A172 (cell line): ENCODE measurements at regions not wholly inside any gene's neighbourhood (a gene's known extent, or its start where the extent isn't known, plus 50 kb on each side); places are given as distances from the start of the nearest gene placed in this dataset.
"Not testable (repeated sequence)": the region's sequence is repeated elsewhere in the genome, so short reads cannot be mapped to it uniquely, and the experiment has no call there.

Source experiments
- DNase-seq: peaks from one replicate; pipeline ENCODE4 v3.0.0-alpha.2; 2015; ENCODE audit warnings: low spot score

DNA sequence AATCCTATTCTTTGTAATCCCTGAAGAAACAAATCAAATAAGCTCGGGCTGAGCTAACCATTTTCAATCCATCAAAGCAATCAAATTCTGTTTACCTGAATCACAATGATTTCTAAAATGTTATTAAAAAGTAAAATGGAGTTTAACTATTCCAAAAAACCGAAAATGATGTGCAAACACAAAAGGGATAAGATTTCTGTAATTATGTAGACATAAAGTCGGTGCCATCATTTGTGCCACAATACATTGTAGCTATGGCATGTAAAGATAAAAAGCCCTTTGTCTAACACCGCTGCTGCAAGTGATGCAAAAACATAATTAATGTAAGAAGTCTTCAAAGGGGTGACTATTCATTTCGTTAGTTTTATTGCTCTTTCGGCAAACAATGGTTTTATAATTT, 125.1 kb upstream of the FAM204A start:
- DNase-seq = no peak

DNA sequence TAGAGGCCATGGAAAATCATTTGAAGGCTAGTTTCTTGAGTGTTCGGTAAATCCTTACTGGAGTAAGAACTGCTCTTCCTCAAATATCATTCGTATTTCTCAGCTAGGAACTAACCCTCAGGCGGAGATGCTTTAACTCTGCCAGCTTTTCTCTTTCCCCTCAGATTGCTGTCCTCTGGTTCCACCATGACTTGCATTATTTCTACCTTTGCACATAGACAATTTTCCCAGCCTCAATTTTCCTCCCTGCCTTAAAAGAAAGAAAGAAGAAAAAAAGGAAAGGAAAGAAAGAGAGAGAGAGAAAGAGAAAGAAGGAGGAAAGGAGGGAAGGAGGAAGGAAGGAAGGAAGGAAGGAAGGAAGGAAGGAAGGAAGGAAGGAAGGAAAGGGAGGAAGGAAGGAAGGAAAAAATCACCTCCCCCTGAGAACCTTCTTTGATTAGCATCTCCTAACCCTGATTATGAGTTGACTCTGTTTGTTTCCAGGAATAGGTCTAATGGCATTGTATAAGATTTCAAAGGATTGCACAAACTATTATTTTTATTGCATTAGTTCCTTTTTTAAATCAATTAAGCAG, 123.3 kb upstream of the FAM204A start:
- no peak for DNase-seq

DNA sequence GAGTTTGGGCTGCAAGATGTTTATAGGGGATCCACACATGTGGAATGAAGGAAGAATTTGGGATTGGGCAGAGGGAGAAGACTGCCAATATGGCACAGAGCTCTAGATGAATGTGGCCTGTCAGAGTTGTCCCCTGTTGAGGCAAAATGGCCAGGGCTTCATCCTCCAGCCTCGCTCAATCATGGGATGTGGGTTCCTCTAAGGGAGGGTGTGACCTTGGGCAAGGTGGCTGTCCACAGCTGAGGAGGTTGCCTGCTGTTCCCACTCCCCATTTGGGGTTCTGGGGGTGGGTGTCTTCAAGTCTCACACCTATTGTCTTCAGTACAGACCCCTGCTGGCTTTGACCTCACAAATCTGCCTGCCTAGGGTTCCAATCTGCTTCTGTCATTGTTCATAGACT, 121.6 kb upstream of the FAM204A start:
- no peak for DNase-seq

DNA sequence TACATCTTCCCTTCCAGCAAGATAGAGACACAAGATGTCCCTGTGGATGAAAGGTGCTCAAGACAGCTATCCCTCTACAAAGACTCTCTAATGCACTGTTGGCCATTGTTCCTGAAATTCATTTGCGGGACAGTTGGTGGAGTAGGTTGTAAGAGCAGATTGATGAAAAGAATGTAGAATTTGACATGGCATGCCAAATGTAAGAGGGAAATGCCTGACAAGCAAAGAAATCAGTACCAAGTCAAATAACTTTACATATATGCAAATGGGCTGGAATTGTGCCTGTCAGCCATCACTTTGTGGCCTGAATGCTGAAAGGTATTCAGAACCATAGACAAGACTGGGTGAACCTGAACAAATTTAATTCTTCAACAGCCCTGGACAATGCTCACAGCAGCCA, 120.3 kb upstream of the FAM204A start:
- no peak for DNase-seq

DNA sequence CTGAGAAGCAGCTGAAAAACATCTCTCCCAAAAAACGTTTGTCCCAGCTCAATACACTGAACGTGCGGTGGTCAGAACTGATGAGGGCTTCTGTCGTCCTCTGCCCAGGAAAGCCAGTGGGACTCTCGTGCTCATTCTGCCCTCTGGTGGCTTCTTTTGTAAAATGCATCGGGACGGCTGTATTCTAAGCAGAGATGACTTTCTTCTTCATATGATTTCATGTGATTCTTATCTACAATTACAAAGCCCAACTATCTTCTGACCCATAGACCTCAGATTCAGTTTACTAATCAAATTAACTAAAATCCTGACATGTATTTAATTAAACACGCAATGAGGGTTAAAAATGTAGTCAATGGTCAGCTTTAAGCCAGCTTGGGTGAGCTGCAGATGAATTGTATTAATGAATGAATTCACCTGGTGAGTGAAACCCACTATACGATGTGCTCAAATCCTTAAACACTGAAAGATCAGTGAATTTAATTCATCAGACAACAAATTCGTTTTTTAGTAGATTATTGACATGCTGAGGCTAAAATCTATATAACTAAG, 117.6 kb upstream of the FAM204A start:
- peak; percentile 76 for DNase-seq

DNA sequence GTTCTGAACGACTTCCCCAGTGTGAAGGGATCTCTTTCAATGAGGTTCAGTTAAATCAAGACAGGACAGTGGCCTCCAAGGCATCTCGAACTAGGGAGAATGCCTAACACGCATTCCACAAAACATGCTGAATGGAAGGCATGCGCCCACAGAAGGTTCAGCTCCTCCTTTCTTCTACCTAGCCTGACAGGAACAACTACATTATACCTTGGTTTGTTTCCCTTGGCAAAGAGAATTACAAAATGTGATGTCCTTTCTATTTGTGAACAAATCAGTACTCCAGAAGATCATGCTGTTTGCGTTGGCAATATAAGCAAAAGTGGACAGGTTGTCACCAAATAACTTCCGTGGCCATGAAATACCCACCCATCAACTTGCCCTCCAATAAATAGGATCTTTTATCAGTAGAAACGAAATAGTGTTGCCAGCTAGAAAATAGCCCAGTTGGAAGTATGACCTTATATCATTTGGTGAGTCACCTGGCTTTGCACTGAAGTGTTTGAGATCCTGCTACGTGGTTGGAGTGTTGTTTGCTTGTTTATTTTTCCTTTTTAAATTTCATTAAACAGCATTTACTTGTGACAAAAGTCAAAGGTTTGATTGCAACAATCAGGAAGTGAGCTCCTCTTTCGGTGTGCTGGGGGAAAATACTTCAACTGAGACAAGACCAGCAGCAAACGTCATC, 117.0 kb upstream of the FAM204A start:
- no peak for DNase-seq

DNA sequence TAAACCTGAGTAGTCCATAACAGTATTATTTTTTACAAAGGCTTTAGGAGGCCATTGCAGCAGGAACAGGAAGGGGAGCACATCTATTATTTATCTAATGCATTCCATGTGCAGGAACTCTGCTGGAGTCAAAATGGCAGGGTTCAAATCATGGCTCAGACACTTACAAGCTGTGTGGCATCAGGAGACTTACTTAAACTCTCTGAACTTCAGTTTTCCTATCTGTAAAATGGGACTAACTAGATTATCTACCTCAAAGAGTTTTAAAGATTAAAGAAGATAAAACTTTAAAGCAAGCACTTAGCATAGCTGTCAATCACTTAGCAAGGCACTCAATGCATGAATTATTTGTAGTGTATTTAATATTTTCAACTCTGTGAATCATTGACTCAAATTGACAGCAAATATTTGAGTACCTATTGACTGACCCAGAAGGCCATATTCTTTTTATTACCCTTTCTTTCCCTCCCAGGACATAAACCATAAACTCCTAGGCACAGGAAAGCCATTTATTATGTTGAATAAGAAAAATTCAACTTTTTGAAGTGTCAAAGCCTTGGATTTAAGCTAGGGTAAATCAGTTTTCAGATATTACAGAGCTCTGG, 115.8 kb upstream of the FAM204A start:
- no peak for DNase-seq

DNA sequence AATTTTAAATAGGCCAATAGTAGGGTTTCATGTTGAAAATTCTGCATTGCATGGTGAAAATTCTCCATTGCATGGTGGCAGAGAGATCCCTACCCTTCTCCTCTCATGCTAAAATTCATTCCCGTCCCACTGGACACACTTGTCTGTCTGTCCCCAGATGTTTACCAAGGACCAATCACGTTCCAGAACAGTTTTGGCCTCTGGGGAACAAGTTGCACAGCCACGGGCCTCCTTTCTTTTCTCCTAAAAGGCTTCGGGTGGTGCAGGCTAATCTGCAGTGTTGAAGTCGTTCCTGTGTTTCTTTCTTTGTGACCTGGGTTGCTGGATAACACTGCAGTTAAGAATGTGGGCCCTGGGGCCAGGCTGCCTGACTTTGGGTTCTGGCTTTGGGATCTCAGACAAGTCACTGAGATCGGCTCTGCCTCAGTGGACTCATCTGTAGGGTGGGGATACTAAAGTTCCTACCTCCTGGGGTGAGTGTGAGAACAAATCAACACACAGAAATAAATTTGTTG, 113.1 kb upstream of the FAM204A start:
- no peak for DNase-seq

DNA sequence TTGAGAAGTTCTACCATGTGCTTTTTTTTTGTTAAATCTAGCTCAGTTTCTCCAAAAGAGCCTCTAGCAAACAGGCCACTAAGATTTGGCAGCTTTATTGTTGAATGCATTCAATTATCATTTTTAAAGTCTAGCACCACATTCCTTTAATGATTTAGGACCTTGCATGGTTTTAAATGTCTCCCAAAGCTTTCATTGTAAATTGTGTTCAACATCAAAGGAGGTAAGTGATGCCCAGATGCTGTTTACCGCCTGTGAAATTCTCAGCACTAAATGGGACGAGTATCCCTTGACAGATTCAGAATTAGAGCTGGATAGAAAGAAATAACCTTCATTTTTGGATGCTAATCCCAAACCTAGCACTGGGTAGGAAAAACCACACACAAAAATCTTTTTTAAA, 112.1 kb upstream of the FAM204A start:
- no peak for DNase-seq

DNA sequence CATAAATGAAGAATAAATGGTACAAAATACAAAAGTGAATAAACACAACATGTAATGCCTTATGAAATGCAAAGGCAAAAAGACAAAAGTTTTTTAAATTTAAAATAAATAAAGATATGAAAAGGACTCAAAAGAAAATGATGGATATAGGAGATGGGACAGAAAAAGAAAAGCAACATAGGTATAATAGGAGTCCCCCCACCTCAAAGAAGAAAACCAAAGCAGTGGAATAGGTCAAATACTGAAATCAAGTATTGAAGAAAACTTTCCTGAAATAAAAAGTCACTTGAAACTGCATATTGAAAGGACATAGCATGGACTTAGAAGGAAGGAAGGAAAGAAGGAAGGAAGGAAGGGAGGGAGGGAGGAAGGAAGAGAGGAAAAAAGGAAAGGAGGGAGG, 110.0 kb upstream of the FAM204A start:
- DNase-seq = no peak

DNA sequence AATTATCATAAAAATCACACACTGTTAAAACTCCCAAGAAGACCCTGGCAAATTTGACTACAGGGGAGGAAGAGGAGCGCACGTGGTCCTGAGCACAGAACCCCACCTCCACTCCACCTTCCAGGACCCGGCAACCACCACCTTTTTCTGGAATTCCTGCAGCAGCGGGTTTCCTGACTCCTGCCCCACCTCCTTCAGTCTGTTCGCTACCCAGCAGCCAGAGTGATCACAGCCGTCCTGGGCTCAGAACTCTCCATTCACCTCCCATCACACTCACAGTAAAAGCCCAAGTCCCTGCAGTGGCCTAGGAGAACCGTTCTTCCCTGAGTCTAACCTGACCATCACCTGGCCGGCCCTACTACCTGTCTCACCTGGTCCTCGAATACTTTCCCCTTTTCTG, 107.4 kb upstream of the FAM204A start:
- DNase-seq = no peak

DNA sequence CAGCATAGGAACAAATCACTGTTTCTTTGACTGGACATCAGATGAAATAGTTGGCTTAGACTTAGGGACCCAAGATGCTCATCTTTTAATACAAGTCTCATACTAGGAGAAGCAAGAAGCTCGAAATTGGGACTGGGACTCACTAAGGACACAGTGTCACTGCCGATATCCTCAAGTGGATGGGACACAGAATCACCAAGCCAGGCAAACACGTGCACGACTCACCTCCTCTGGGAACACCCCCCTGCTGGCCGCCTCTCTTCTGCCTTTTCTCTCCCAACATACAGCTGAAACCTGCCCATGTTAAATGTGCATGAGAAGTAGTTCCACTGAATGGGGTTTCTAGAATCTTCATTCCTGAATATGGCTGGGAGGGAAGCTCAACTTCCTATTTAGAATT, 106.6 kb upstream of the FAM204A start:
- DNase-seq = no peak

DNA sequence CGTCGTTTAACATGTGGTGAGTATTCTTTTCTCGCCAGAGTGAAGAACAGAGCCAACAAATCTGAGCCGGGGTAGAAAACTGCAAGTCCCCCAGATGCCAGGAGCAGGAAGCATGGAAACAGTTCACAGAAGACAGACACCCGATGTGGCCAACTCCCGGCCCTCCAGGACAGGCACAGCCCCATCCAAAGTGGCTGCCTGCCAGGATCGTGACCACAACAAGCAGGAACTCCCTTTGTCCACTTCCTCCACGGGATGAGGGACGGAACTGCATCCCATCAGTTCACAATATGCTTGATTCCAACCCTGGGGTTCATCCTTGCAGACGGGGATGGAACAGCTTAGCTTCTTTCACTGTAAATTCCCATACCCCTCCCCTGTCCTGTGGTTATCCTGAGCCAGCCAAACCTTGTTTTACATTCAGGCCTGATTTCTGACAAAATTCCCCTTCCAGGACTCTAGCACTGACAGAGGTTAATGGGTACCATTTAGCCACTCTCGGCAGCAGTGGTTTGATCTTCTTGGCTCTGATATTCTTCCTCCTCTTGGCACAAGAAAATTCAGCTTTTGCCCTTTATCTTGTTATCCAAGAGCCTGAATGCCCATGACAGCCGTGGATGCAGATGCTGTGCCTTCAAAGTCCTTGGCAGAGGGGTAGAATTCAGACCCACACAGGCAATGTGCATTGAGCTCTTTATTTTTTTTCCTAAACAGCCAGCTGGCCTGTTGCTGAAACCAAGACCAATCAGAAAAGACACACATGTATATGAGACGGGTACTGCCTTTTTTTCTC, 105.5 kb upstream of the FAM204A start:
- peak; percentile 33 for DNase-seq

DNA sequence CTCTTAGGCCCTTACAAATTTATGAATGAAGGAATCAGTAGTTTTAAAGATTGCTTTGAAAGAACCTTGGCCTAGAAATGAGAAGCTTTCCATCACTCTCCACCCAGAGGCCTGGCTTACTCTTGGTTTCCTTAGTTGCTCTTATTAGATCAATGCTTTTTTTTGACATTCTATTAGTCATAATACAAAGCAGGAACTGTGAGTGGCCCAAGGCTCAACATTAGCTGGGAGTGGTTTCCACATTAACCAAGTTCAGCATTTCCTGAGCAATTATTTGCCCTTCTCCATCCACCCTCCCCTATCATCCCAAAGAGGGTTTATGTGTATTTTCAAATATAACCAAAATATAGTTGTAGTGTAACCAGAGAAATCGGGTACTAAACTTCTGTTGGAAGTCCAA, 103.4 kb upstream of the FAM204A start:
- no peak for DNase-seq

DNA sequence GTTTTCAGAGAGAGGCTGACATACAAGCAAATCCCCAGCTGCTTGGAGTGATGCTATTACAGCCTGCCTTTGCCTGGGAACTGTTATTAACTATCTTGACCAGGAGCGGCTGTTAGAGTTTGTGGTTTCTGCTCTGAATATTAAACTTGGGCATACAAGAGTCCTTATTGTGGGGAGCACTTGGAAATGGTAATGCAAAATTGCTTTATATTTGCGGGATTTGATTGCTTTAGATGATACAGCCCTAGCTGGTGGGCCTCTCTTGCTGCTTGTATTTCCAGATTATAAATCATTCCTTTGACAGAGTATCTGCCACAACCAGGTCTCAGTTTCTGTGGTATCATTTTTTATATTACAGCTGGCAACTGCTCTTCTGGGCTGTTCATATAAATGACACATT, 101.9 kb upstream of the FAM204A start:
- no peak for DNase-seq

DNA sequence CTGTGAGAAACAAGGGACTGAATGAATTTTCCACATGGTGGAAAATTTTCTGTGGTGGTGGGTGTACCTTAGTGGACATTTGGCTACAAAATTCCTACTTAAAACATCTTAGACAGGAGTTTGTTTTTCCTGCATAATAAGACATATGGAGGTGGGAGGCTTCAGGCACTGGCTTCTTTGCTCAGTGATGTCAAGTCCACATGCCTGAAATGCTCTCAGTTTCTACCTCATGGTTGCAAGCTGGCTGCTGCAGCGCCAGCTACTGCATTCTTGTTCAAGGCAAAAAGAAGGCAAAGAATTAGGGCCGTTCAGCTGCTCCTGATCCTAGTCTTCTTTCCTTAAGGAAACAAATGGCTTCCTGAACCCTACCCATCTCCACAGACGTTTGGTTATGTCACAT, 99.9 kb upstream of the FAM204A start:
- no peak for DNase-seq

DNA sequence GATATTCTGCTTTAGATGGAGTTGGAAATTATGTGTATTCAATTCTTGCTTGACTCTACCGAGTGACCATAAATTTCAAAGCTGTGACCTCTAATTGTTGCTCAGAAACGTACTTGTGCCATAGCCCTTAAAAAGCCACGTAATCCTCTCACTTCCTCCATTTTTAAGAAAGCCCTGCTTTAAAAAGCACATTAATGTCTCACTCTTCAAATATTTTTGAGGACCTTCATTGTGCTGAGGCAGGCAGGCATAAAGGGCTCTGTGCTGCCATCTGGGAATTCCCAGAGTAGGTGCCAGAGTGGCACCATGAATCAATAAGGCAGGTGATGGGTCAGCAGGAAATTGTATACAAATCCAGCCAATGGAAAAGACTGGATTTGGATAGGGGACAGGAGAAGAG, 97.7 kb upstream of the FAM204A start:
- no peak for DNase-seq

DNA sequence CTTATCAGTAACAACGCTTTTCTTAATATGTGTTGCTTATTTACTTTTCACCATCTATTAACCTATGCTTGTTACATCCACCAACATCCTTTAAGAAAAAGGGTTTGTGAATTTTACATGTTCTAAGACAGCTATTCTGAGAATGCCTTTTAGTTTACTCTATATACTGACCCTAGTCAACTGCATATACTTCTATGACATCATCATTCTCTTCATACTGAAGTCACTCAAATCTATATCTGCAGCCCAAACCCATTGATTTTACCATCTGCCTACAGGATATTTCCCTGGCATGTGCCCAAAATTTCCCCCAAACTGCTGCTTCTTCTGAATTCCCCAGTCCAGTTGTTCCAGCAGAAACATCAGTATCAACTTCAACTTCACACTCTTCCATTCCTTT, 94.6 kb upstream of the FAM204A start:
- DNase-seq = no peak

DNA sequence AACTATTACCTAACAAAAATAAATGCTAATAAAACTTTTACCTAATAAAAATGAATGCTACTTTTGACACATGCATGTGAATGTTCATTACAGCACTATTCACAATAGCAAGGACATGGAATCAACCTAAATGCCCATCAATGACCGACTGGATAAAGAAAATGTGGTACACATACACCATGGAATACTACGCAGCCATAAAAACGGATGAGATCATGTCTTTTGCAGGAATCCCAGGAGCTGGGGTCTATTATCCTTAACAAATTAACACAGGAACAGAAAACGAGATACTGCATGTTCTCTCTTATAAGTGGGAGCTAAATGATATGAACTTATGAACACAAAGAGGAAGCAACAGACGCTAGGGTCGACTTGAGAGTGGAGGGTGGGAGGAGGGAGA, 88.1 kb upstream of the FAM204A start:
- no peak for DNase-seq

DNA sequence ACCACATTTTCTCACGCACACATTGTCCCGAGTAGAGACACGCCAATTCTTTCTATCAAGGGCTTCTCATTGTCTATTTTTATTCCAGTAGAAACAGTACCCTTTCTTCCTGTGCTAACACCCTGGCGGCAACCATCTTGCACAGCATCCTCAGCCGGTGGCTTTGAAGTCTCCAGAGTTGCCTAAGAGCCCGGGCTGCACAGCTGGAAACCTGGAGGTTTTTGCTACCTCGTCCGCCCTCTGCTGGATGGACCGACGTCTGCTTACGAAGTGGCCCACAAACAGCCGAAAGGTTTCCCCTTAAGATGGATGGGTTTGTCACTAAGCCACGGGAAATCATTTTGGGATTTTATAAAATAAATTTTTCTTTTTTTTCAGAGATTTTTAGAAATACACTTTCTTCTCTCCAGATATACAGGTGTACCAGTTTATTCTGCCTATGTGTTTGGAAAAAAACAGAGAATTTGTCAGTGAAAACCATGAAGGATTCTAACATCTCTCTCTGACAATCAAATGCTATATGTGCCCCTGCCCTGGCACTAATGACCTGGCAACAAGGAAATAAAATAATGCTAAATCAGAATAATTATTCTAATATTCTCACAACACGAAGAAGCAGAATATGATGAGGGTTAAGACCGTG, 81.8 kb upstream of the FAM204A start:
- peak; percentile 88 for DNase-seq

DNA sequence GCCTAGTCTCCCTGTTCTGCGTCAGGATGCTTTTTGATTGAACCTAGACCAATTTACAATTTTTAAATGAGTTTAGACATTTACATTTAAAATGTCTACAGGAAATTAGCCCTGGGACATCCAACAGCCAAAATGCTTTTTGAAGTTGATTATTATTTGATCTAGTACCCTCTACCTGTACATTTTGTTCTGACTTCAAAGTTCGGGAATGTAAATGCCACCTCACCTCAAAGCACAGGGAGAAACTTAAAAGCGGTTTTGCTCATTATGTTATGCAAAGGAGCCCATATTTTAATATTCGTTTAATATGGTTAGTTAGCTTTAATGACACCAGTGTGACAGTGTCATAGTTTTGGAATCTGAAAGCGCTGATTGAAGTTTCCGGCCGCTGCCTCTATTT, 80.1 kb upstream of the FAM204A start:
- no peak for DNase-seq

DNA sequence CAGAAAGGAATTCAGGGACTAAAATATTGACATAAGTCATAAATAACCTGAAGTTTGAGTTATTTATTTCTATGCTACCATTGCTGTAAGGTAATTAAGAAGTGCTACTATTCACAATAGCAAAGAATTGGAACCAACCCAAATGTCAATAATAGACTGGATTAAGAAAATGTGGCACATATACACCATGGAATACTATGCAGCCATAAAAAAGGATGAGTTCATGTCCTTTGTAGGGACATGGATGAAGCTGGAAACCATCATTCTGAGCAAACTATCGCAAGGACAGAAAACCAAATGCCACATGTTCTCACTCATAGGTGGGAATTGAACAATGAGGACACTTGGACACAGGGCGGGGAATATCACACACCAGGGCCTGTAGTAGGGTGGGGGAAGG, 77.9 kb upstream of the FAM204A start:
- DNase-seq = not testable (repeated sequence)
